ENCODE measurements at regions not wholly inside any gene's neighbourhood (a gene's known extent, or its start where the extent isn't known, plus 50 kb on each side); places are given as distances from the start of the nearest gene placed in this dataset.

DNA sequence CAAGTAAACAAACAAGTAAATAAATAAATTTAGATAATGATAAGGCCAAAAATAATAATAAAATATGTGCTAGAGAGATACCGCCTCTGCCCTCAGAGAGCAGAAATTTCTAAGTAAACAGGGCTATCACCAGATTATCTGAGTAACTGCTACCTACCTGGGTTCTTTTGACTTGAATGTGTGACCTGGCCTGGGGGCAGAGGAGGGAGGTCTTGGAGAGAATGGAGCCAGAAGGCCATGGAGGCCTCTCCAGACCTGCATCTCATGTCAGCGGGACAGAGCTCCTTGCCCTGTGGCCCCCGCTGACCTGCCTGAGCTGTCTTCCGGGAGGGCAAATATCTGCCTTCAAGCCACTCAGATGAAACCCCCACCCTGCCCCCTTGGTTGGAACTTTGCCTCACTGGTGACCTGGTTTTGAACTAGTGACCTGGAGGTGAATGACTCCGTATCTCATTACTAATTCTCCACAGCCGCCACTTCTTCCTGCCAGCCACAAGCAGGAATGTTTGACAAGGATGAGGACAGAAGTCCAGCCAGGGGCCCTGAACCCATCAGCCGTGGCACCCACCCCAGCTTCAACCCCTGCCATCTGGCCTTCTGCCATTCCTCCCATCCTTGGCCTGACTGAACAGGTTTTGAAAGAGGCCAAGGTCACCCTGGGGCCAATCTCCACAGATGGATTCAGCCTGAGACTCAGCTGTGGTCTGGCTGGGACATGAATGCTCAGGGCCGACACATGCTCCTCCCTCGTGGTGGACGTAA is 86.8 kb upstream of the PARP11 start:
- H3K4me1 ChIP-seq: no peaks in the 10 kb centered on the region
- intact Hi-C loops (cut with DNase I): no loop called here
- no peaks in the 10 kb centered on the region for H3K36me3 ChIP-seq (replicated peaks in 1 of 2; ENCODE audit: insufficient read depth in 1 of 2, low read depth in 2 of 2)
- 82 to 86% methylated on average over 7 to 10 of the region's 10 CpGs for WGBS, 2 donors
- DNase-seq (no peak), ATAC-seq (no peak)
- H3K27me3 ChIP-seq: no peaks in the 10 kb centered on the region
- TF ChIP-seq, protein P1, sequence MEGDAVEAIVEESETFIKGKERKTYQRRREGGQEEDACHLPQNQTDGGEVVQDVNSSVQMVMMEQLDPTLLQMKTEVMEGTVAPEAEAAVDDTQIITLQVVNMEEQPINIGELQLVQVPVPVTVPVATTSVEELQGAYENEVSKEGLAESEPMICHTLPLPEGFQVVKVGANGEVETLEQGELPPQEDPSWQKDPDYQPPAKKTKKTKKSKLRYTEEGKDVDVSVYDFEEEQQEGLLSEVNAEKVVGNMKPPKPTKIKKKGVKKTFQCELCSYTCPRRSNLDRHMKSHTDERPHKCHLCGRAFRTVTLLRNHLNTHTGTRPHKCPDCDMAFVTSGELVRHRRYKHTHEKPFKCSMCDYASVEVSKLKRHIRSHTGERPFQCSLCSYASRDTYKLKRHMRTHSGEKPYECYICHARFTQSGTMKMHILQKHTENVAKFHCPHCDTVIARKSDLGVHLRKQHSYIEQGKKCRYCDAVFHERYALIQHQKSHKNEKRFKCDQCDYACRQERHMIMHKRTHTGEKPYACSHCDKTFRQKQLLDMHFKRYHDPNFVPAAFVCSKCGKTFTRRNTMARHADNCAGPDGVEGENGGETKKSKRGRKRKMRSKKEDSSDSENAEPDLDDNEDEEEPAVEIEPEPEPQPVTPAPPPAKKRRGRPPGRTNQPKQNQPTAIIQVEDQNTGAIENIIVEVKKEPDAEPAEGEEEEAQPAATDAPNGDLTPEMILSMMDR (IDR thresholded peaks at IDR 0.05): no peak
- no peak for TF ChIP-seq POLR2A (IDR thresholded peaks at IDR 0.05)
- H3K9me3 ChIP-seq: no peaks in the 10 kb centered on the region
- no peak overlapping the region for H3K4me3 ChIP-seq
- H3K27ac ChIP-seq: no peak overlapping the region

DNA sequence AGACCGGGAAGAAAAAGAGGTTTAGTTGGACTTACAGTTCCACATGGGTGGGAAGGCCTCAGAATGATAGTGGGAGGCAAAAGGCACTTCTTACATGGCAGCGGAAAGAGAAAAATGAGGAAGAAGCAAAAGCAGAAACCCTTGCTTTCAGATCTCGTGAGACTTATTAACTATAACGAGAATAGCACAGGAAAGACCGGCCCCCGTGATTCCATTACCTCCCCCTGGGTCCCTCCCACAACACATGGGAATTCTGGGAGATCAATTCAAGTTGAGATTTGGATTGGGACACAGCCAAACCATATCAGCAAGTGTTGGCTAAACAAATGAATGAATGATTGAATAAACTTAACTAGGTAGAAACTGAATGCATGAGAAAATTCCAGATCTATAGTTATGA is 85.3 kb upstream of the PARP11 start:
- no peaks in the 10 kb centered on the region for H3K36me3 ChIP-seq (replicated peaks in 1 of 2; ENCODE audit: insufficient read depth in 1 of 2, low read depth in 2 of 2)
- 62 to 81% methylated on average over 6 of the region's 6 CpGs for WGBS, 2 donors
- TF ChIP-seq, protein P1 (IDR thresholded peaks at IDR 0.05): no peak
- TF ChIP-seq POLR2A (IDR thresholded peaks at IDR 0.05): no peak
- H3K27me3 ChIP-seq: no peaks in the 10 kb centered on the region
- H3K9me3 ChIP-seq: no peaks in the 10 kb centered on the region
- no peaks in the 10 kb centered on the region for H3K4me1 ChIP-seq
- H3K27ac ChIP-seq: no peak overlapping the region
- intact Hi-C loops (cut with DNase I): no loop called here
- no peak overlapping the region for H3K4me3 ChIP-seq
- DNase-seq (no peak), ATAC-seq (no peak)

DNA sequence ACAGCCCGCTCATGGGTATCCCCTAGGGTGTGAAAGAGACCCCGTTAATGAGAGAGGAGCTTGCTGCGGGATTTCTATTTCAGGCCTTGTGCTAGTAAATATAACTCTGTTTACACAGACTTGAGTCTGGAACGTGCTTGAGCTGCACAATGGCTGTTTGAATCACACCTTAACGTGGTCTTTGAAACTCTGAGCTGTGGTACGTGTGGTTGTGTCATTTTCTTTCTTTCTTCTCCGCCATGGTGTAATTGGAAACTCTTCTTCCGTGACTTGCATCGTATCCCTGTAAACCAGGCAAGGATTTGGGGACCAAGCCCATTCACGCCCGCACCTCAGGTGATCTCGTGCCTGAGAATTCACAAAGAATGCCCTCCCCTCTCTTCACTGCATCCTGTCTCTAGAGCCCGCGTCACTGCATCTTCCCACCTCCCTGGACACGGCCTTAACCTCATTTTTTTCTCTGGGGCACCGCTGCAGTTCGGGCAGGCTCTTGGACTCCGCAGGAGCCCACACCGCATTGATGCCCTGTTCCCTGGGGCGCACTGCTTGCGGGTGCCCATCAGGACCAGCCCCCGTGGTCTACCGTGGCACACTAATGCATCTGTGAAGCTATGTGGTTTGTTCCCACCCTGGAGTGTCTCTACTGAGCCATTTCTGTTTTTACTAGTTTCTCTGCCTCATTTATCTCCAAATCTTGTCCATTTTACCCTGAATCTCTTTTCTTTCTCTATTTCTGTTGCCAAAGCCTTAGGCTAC is 78.4 kb upstream of the PARP11 start:
- no peak overlapping the region for H3K4me3 ChIP-seq
- H3K4me1 ChIP-seq: no peaks in the 10 kb centered on the region
- H3K36me3 ChIP-seq (replicated peaks in 1 of 2; ENCODE audit: insufficient read depth in 1 of 2, low read depth in 2 of 2): no peaks in the 10 kb centered on the region
- H3K9me3 ChIP-seq: no peaks in the 10 kb centered on the region
- no peaks in the 10 kb centered on the region for H3K27me3 ChIP-seq
- no peak for DNase-seq
- TF ChIP-seq, protein P1 (IDR thresholded peaks at IDR 0.05): no peak
- intact Hi-C loops (cut with DNase I): no loop called here
- H3K27ac ChIP-seq: no peak overlapping the region
- ATAC-seq: no peak
- WGBS, 2 donors: 77 to 80% methylated on average over 23 of the region's 23 CpGs

DNA sequence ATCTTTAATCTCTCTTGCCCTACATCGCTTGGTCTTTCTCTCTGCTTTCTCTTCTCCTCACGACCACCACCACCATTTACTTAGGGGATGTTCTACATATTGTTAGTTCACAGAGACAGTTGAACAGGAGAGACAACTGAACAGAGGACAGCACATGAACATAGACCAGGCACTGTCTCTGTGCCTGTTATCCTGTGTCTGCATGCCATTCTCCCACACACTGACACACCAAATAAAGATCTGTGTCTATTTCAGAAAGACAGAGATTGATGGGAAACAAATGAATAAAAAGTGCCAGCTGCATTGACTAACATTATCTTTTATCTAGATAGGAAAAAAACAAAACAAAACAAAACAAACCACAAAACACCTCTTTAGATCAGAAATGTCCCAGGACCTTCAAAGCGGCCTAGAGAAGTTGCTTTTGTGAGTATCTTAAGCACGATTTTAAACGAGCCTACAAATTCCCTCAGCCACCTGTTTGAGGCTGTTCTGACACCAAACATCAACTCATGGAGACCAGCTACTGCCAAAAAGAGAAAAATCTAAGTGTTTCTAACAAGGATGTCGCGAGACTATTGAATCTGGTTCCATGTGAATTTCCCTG is 77.6 kb upstream of the PARP11 start:
- intact Hi-C loops (cut with DNase I): no loop called here
- H3K9me3 ChIP-seq: no peaks in the 10 kb centered on the region
- 64% methylated on average over 7 of the region's 7 CpGs for WGBS, 2 donors
- TF ChIP-seq, protein P1 (IDR thresholded peaks at IDR 0.05): no peak
- TF ChIP-seq POLR2A (IDR thresholded peaks at IDR 0.05): no peak
- H3K27ac ChIP-seq: no peak overlapping the region
- ATAC-seq (no peak), DNase-seq (no peak)
- H3K4me1 ChIP-seq: no peaks in the 10 kb centered on the region
- H3K4me3 ChIP-seq: no peak overlapping the region
- H3K36me3 ChIP-seq (replicated peaks in 1 of 2; ENCODE audit: insufficient read depth in 1 of 2, low read depth in 2 of 2): no peaks in the 10 kb centered on the region
- no peaks in the 10 kb centered on the region for H3K27me3 ChIP-seq
